ENCODE measurements at regions not wholly inside any gene's neighbourhood (a gene's known extent, or its start where the extent isn't known, plus 50 kb on each side); places are given as distances from the start of the nearest gene placed in this dataset.

GRCh38 chrX:30949554-30949953 is 60.5 kb upstream of the TAB3 start:
- no peak for DNase-seq

- no peak for DNase-seq
These were observed 59.6 kb upstream of the TAB3 start for GRCh38 chrX:30948626-30949025.

GRCh38 chrX:30948051-30948450 is 59.0 kb upstream of the TAB3 start:
- no peak for DNase-seq

GRCh38 chrX:30943984-30944383 is 54.9 kb upstream of the TAB3 start:
- DNase-seq: no peak

GRCh38 chrX:30941898-30942297 is 52.8 kb upstream of the TAB3 start:
- DNase-seq: no peak

- no peak for DNase-seq
These were observed 50.9 kb upstream of the TAB3 start for GRCh38 chrX:30939928-30940327.
